ENCODE measurements at regions not wholly inside any gene's neighbourhood (a gene's known extent, or its start where the extent isn't known, plus 50 kb on each side); places are given as distances from the start of the nearest gene placed in this dataset.

GRCh38 chr4:130486186-130486585 lies 1390.2 kb downstream of the C4orf33 start:
- no peak overlapping the region for H3K27ac ChIP-seq
- no peaks in the 10 kb centered on the region for H3K36me3 ChIP-seq
- TF ChIP-seq, protein P1, sequence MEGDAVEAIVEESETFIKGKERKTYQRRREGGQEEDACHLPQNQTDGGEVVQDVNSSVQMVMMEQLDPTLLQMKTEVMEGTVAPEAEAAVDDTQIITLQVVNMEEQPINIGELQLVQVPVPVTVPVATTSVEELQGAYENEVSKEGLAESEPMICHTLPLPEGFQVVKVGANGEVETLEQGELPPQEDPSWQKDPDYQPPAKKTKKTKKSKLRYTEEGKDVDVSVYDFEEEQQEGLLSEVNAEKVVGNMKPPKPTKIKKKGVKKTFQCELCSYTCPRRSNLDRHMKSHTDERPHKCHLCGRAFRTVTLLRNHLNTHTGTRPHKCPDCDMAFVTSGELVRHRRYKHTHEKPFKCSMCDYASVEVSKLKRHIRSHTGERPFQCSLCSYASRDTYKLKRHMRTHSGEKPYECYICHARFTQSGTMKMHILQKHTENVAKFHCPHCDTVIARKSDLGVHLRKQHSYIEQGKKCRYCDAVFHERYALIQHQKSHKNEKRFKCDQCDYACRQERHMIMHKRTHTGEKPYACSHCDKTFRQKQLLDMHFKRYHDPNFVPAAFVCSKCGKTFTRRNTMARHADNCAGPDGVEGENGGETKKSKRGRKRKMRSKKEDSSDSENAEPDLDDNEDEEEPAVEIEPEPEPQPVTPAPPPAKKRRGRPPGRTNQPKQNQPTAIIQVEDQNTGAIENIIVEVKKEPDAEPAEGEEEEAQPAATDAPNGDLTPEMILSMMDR (IDR thresholded peaks at IDR 0.05) = no peak
- no peak for TF ChIP-seq POLR2A (IDR thresholded peaks at IDR 0.05)
- intact Hi-C loops (cut with DNase I) = no loop called here
- no peaks in the 10 kb centered on the region for H3K4me1 ChIP-seq
- no peak for DNase-seq
- no peaks in the 10 kb centered on the region for H3K9me3 ChIP-seq
- no peak overlapping the region for H3K4me3 ChIP-seq
- H3K27me3 ChIP-seq = no peaks in the 10 kb centered on the region

DNA sequence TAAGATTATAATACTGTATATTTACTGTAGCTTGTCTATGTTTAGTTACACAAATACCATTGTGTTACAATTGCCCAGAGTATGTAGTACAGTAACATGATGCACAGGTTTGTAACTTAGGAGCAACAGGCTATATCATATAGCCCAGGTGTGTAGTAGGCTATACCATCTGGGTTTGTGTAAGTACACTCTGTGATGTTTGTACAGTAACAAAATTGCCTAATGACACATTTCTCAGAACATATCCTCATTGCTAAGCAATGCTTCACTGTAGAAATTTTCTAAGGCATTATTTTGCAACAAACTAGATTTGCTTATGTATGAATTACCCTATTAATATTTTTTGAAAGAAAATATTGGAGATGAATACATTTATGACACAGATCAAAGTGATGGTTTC lies 1390.9 kb downstream of the C4orf33 start:
- DNase-seq = no peak
- H3K9me3 ChIP-seq = peaks cover 0 to under 1% (median 0%) of the 10 kb centered on the region in 3 donors
- H3K27ac ChIP-seq = no peak overlapping the region
- H3K36me3 ChIP-seq = no peaks in the 10 kb centered on the region
- H3K4me1 ChIP-seq = no peaks in the 10 kb centered on the region
- no peak overlapping the region for H3K4me3 ChIP-seq
- no peaks in the 10 kb centered on the region for H3K27me3 ChIP-seq
- intact Hi-C loops (cut with DNase I) = no loop called here
- TF ChIP-seq, protein P1 (IDR thresholded peaks at IDR 0.05) = no peak
- TF ChIP-seq POLR2A (IDR thresholded peaks at IDR 0.05) = no peak

GRCh38 chr4:130510661-130511060 lies 1414.7 kb downstream of the C4orf33 start:
- H3K27ac ChIP-seq = no peak overlapping the region
- WGBS, 2 donors = 79 to 84% methylated on average over 3 of the region's 3 CpGs
- H3K4me3 ChIP-seq = no peak overlapping the region
- no peak for DNase-seq
- intact Hi-C loops (cut with DNase I) = no loop called here
- no peaks in the 10 kb centered on the region for H3K27me3 ChIP-seq
- no peaks in the 10 kb centered on the region for H3K9me3 ChIP-seq
- no peaks in the 10 kb centered on the region for H3K36me3 ChIP-seq
- H3K4me1 ChIP-seq = no peaks in the 10 kb centered on the region
- no peak for TF ChIP-seq POLR2A (IDR thresholded peaks at IDR 0.05)
- TF ChIP-seq, protein P1 (IDR thresholded peaks at IDR 0.05) = no peak

GRCh38 chr4:130511776-130512175 lies 1415.8 kb downstream of the C4orf33 start:
- Histone ChIP-seq H3K9me3 (no peaks in the 10 kb centered on the region), H3K4me3 (no peak overlapping the region), H3K4me1 (no peaks in the 10 kb centered on the region), H3K36me3 (no peaks in the 10 kb centered on the region), H3K27me3 (no peaks in the 10 kb centered on the region), H3K27ac (no peak overlapping the region)
- DNase-seq = no peak
- intact Hi-C loops (cut with DNase I) = no loop called here
- 45 to 47% methylated on average over 5 of the region's 5 CpGs for WGBS, 2 donors
- TF ChIP-seq POLR2A (IDR thresholded peaks at IDR 0.05) = no peak
- TF ChIP-seq, protein P1 (IDR thresholded peaks at IDR 0.05) = no peak

GRCh38 chr4:130524057-130524456 lies 1428.1 kb downstream of the C4orf33 start:
- no peaks in the 10 kb centered on the region for H3K36me3 ChIP-seq
- no peak for TF ChIP-seq POLR2A (IDR thresholded peaks at IDR 0.05)
- TF ChIP-seq, protein P1 (IDR thresholded peaks at IDR 0.05) = no peak
- no peak overlapping the region for H3K4me3 ChIP-seq
- no peak overlapping the region for H3K27ac ChIP-seq
- no peak for DNase-seq
- H3K4me1 ChIP-seq = no peaks in the 10 kb centered on the region
- 83 to 100% methylated on average over 1 of the region's 1 CpG for WGBS, 2 donors
- peaks cover 0 to 10% (median 7%) of the 10 kb centered on the region in 3 donors for H3K9me3 ChIP-seq
- intact Hi-C loops (cut with DNase I) = no loop called here
- H3K27me3 ChIP-seq = no peaks in the 10 kb centered on the region
